ENCODE measurements at regions not wholly inside any gene's neighbourhood (a gene's known extent, or its start where the extent isn't known, plus 50 kb on each side); places are given as distances from the start of the nearest gene placed in this dataset.

DNA sequence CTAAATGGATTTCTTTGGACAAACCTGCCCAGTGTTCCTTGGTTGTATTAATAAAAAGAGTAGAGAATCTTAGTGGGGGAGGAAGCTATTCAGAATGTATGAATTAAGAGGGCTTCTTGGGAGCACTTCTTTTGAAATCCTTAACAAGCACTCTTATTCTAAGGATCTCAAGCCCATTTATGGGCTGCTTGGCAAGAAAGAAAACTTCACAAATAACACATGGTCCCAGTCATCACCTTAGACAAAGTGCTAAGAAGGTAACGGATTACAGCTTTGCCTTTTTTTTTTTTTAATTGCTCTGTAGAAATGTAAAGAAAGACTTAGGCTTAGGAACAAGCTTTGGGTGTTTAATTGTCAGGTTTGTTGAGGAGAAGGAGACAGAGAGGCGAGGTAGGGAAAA is 76.6 kb upstream of the IPO9 start:
- DNase-seq, result no peak

DNA sequence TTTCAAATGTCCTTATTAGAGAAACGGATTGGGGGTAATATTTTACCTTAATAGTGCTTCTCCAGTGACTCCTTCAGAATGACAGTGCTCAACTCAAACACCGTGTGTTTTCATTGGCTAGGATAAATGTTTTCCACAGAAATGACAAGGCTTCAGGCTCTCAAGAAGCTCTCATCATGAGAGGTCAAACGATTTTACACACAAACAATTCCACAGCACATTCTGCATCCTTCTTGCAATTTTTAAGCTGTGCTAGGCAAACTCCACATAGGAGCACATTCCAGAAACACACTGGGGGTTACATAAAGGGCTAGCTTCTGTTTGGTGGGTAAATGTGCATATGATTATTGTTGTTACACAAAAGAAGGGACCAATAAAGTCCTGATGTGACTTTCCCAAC is 75.5 kb upstream of the IPO9 start:
- no peak for DNase-seq

DNA sequence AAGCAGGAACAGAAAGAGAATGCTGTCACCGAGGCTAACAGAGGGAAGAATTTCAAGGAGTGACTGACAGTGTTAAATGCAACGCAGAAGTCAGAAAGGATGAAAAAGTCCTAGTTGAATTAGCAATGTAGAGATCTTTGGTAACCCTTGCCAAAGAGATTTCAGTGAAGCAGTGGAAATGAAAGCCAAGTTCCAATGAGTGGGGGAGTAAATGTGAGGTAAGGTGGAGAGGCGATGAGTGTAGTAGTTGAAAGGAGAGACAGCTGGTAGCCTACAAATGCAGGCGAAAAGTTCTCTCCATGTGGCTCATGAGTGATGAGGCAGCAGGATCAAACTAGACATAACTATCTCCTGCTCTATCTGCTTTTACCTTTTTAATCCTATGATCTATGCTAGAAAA is 74.6 kb upstream of the IPO9 start:
- DNase-seq, result no peak

DNA sequence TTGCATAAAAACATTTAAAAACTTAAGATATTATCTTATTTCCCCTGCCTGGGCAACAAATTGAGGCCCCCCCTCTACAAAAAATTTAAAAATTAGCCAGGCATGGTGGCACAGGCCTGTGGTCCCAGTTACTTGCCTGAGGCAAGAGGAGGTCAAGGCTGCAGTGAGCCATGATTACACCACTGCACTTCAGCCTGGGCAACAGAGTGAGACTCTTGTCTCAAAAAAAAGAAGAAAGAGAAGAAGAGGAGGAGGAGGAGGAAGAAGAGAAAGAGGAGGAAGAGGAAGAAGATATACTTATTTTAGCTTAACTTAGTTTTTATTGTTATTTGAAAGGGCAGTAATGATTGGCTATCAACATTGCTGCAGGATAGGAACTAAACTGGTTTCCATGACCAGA is 73.8 kb upstream of the IPO9 start:
- DNase-seq, result no peak

DNA sequence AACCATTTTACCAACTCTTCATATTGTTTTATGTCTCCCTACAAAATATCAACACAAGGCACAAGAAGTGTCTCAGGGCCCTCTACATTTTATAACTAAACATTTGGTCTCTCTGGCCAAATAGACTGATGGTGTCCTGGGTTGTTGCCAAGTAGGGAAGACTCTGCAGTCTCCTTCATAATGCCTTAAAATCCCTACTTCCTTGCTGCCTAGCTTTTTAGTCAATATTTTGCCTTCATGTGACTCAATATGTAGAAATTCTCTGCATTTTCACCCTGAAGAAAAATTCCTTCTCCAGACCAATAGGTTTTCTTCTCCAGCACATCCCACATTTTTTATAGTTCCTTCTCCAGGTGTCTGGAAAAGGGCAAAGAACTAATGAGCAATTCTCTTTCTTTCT is 72.6 kb upstream of the IPO9 start:
- no peak for DNase-seq

DNA sequence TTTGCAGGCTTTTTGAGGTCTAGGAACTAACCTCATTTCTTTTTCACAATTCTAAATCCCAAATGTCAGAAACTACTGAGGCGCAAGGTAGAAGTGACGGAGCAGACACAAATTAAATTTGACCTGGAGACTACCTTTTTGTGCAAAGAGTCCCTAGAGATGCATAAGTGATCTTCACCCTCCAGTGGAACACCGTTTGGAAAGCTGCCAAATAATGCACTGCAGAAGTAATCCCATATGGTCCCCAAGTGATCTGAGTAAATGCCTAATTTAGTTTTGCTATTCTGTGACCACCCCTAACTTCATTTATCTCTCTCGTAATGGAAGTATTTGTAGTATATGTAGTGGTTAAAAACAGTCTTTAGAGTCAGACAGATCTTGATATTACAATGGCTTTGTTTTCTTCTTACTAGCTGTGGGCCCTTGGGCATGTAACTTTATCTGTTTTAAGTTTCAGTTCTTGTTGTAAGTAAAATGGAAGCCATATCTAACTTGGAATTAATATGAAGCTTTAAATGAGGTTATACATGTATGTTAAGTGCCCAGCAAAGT is 70.4 kb upstream of the IPO9 start:
- no peak for DNase-seq

DNA sequence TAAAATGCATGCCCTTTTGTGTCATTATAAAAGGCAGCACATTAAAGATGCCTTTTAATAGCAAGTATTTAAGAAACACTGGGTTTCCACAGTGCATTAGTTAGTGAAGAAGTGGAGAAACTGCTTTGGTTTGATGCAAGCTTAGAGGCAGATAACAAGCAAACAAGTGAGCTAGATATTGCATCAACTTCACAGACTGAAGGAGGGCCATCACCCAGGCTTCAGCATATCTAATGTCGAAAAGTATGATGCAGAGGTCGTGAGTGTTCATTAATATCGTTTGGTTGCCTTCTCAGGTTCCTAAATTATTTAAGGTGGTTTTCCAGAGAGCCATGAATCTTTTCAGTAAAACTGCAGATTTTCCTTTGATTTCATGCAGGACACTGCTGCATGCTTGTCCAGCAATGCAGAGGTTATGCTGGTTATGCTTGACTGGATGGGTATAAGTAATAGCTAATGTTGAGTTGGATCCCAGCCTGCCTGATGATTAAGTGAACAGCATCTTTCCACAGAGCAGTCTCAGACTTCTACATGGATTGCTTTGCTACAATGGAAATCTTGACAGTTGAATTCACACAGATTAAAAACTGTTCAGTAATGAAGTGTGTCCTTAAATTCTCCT is 69.7 kb upstream of the IPO9 start:
- no peak for DNase-seq

DNA sequence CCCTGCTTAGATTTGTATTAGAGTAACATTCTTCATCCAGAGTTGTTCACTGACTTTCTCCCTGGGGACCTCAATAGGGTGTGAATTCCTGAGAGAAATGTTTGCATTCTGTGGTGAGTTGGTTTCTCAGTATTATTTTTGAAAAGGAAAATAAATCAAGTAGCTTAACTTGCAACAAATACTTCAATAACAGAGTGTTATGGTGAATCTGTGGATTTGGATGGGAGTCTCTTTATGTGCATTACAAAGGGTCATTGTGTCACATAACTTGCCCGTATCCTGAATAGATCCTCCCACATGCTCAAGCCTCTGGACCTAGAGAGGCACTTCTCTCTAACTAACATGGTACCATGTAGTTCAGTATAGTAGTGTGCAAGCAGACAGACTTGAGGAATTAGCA is 68.4 kb upstream of the IPO9 start:
- DNase-seq, result no peak

DNA sequence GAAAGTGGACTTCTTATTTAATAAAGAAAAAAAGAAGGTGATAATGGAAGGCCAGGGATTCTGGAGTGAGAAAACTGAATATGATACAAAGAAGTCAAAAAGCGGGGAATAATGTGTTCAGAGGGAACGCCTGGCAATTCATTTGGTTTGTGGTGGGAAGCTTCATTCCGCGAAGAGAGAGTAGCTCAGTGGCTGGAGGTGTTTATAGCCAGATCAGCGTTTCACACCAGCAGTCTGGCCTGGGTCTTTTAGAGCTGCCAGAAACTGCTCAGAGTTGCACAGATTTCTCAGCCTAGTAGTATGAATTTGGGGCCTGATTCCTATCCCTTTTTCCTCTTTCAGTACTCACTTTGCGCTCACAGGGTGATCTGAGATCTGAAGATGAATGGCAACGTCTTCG is 67.8 kb upstream of the IPO9 start:
- DNase-seq, result no peak

DNA sequence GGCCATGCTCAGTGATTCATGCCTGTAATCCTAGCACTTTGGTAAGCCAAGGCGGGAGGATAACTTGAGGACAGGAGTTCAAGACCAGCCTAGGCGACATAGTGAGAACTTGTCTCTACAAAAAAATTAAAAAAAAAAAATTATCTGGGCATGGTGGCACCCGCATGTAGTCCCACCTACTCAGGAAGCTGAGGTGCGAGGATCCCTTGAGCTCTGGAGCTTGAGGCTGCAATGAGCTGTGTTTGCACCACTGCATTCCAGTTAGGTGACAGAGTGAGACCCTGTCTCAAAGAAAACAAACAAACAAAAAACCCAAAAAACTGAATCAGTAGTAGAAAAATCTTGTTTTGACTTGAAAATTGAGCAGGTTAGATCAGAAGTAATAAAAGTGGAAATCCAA is 67.1 kb upstream of the IPO9 start:
- no peak for DNase-seq

DNA sequence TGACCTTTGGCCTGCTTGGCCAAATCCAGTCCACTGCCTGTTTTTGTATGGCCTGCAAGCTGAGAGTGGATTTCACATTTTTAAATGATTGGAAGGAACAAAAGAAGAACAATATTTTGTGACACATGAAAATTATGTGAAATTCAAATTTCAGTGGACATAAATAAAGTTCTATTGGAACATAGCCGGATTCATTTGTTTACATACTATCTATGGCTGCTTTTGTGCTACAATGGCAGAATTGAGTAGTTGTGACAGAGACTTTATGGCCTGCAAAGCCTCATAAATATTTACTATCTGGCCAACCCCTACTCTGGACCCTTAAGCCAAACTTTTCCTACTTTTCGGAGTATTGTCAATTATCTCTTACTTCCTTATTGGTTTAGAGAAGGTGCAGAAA is 66.6 kb upstream of the IPO9 start:
- no peak for DNase-seq

DNA sequence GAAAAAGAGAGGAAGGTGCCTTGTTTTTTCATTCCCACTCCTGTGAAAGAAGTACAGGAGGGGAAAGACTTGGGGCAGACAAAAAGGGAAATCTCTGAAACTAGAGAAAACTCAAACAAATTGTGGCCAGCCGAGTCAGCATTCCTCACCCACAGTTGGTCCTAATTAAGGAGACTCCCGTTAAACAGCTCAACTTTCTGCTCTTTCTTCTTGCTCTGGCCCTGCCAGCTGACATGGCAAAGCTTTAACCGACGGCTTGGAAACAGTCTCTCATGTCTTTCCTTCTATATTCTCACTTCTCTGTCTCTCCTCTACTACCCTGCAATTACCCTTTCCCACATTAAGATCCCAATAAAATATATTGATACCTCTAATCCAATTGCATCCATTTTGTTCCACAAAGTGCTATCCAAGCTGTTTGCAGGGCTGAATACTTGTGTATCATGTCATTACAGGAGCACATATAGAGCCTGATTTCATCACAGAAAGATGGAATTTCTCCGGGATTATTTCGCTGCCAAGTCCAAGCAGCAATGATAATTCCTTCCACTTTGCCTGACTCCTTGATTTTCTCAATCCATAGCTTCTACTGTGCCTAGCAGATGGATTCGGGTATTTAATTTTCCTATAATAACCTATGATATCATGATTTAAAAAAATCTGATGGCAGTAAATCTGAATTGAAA is 65.4 kb upstream of the IPO9 start:
- DNase-seq, result no peak

DNA sequence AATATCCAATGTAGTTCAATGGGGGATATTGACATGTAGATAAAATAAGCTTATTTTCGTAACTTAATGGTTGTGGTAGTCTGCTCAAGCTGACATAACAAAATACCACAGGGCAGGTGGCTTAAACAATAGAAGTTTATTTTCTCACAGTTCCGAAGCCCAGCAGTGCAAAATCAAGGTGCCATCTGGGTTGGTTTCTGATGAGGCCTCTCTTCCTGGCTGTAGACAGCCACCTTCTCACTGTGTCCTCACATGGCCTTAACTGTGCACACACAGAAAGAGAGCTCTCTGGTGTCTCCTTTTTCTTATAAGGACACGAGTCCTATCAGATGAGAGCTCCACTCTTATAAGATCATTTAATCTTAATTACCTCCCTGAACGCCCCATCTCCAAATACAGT is 64.8 kb upstream of the IPO9 start:
- no peak for DNase-seq

DNA sequence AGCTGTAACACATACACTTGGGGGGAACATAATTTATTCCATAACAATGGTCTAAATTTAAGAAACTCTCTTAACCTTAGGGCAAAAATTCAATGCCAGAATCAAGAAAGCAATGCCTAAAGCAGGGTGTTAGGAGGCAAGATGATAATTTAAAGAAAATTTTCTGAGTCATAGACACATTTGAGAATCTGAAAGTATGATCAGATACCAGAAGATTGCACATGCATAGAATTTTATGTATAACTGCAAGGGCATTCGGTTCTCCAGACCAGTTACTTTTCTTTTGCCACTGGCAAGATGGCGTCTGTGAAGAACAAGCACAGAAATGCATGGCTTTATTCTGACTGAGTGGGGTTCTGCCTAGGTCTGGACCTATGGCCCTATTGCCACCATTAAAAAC is 64.4 kb upstream of the IPO9 start:
- no peak for DNase-seq

DNA sequence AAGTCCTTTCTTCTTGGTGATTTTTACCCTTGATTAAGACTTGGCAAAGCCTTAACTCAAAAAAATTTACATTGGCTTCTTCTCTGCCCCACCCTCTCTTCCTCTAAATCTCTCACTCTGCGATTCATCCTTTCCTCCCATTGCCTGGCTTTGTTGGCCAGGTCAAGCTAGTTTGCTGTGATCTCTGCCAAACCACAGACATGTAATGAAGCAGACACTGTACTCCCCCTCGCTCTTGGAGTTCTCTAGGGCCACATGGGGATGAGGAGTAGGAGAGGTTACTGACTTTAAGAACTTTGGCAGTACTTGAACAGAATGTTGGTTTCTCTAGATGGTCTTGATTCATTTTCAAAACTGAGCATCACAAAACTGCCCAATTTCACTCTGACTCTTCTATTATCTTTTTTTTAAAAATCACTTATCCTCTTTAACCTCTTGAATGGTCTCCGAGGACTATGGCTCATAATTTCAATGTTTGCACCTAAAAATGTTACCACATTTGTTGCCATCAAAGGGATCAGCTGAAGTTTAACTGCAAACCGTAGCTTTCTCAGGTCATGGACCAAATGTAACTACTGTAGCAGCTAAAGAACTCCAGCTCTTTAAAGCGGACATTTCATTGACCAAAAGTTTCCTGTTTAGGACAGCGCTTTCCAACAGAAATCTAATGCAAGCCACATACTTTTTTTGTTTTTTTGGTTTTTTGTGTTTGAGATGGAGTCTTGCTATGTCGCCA is 62.7 kb upstream of the IPO9 start:
- DNase-seq, result no peak

DNA sequence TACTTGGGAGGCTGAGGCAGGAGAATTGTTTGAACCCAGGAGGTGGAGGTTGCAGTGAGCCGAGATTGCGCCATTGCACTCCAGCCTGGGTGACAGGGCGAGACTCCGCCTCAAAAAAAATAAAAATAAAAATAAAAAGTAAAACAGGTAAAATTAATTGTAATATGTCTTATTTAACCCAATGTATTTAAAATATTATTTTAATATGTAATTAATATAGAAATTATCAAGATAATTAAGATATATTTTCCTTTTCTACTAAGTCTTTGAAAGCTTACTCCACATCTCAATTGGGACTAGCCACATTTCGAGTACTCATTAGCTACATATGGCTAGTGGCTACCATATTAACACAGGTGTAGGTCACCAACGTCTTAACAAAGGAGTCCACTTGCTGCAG is 61.6 kb upstream of the IPO9 start:
- no peak for DNase-seq

DNA sequence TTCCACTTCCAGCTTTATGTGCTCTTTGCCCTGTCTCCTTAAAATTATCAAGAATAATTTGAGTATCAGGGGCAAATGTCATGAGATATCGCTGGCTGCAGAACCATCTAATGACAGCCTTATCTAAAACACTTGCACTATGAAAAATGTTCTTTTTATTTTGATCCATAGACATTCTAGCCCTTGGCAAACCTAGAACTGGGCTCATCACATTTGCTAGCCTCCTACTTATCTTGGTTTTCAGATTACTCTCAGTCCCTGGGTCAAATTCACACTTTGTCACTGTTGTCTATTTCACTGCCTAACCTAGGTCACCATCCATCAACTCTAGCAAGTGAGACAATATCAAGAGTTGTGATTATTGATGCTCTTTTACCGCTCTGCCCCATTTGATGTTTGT is 59.9 kb upstream of the IPO9 start:
- DNase-seq, result no peak

DNA sequence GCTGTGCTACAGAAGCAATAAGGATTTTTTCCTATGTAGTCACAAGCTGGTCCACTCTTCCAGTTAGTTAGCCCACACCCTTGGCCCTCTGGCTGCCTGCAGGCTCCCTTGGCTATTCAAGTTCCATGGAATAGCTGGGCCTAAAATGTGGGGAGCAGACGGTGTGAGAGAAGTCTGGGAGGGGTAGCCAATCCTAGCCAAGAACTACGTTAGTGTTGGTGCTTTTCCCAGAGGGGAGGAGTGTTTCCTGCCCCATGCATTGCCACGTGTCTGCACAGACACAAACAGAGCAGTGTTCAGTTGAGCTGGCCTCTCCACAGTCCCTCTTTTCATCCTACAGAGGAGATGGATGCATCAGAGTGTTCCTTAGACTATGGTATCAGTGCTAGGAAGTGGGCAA is 59.0 kb upstream of the IPO9 start:
- DNase-seq, result no peak

DNA sequence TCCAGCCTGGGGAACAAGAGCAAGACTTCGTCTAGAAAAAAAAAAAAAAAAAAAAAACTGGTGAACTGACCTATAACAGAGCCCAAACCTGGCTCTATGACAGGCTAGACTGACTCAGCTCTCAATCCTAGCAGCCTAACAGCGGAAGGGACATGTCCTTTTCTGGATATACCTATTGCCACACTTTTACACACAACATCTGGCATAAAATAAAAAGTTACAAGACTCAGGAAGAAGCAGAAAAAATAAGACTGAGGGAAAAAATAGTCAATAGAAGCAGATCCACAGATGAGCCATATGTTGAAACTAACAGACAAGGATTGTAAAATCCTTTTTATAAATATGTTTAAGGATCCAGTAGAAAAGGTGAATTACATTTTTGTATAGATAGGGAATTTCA is 57.5 kb upstream of the IPO9 start:
- no peak for DNase-seq

DNA sequence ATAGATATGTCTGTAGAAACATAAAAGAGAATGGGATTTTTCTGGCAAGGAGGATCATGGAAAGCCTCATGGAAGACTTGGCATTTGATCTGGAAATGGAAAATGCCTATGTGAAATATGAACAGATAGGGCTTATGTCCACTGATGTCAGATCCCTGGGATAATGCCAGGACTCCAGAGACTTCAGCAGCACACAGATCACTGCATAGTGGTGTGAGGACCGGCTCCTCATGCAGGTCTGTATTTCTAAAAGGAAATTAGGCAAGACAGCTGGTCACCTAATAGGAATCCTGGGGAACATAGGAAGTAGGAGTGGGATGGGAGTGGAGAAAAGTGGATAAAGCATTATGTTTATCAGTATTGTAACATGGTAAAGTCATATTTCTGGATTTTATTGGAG is 56.8 kb upstream of the IPO9 start:
- no peak for DNase-seq

DNA sequence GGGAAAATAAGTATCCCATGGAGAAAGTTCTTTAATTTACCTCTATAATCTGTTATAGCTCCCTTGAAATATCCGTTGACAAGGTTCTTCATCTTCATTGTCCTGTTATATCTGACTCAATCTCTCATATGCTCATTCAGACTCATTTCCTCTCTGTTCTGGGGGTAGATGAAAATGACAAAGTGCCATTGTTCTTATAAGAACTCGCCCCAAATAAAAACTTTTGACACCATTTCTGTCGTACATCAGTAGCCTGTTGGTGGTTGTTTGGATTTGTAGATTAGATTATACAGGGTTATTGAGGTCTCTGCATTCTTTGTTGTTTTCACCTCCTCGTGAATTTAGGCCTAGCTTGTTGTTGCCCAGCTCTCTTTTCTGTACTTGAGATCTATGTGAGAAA is 55.2 kb upstream of the IPO9 start:
- no peak for DNase-seq

DNA sequence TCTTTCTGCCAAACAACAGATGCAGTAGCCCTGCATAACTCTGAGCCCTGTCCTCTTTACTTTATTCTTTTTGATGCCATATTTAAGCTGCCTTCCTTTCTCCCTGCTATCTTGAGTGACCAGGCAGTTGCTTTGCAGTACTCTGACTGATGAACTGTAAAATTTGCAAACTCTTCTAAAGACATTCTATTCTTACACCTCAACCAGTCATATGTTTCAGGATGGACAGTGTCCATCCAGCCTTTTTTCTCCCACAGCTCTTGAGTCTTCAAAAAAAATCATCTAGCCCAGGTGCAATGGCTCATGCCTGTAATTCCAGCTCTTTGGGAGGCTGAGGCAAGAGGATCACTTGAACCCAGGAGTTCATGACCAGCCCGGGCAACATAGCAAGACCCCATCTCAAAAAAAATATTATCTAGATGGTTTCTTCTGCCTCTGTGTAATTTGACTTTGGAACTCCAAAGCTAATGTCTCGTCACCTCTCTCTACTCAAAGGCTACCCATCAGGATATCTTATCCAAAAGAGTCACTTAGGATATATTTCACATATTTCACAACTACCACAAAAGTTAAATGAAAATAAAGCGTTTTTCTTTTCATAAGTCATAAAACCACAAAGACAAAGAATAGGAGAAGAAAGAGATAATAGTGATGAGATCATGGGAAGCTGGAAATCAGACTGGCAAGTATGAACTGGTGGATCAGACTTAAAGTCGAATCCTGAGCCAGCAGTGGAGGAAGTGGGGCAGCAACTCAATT is 54.6 kb upstream of the IPO9 start:
- no peak for DNase-seq

DNA sequence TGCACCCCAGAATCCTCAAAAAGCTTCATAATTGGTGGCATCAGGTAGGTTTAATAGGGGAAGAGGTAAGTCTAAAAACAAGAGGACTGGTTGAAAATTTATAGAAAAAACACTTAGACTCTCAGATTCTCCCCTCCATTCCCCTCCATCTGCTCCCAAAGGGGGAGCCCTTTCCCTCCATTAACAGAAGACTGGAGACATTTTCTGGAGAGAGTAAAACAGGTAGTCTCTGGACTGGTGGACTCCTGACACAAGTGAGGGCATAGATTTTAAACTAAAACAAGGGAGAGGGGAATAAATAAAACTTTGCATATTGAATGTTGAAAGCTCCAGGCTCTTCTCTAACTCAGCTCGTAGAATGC is 54.0 kb upstream of the IPO9 start:
- no peak for DNase-seq

DNA sequence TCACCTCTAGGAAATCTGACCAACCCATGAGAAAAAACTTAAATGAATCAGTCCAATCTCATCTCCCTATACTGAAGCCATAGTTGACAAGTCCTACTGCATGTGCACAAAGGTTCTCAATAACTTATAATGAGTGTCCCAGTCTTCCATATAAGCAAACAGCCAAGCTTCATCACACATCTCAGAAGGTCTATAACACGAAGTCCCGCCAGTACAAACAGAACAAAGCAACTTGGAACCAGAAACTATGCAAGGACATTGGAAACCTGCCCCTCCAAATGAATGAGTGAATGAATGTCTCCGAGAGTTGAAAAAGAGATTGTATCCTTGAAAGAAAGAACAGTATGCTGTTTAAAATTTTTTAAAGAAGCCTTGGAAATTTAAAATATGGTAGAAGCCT is 53.6 kb upstream of the IPO9 start:
- no peak for DNase-seq
